Endothelial cell of umbilical vein (primary cell): ENCODE measurements at regions not wholly inside any gene's neighbourhood (a gene's known extent, or its start where the extent isn't known, plus 50 kb on each side); places are given as distances from the start of the nearest gene placed in this dataset.

ENCODE experiments used
- BruUV-seq: library from RNA; stranded (reverse); fragments of 400-500 nt; replicated peaks from 2 replicates; lab custom pipeline; 2021; lab: Mats Ljungman, UMichigan
- CTCF ChIA-PET: fragments of 300-600, 350-600 bp; sonication (Branson Sonifier 250); formaldehyde crosslinking; loops from one replicate; lab custom pipeline; 2021; ENCODE audit warnings: antibody characterized with exemption, inconsistent platforms; lab: Charles Lee
- POLR2A ChIA-PET: fragments of 300-600, 350-600 bp; sonication (Branson Sonifier 250); formaldehyde crosslinking; loops from one replicate; lab custom pipeline; 2021; ENCODE audit warnings: antibody characterized with exemption, inconsistent platforms; lab: Charles Lee
- DNase-seq: peaks from one replicate; pipeline ENCODE4 v3.0.0-alpha.2; 2011; ENCODE audit warnings: low read depth, low spot score
- FAIRE-seq: peaks from 2 replicates; lab custom pipeline; 2011; peaks lifted over from hg19 to GRCh38; lab: Jason Lieb, UNC
- H2AFZ ChIP-seq: 2 replicates; pipeline ENCODE4 v1.6.0; 2012; ENCODE audit warnings: low read depth, low read length, control low read depth, inconsistent platforms
- H3K27ac ChIP-seq: 2 replicates; pipeline ENCODE4 v1.5.1; 2011; ENCODE audit warnings: low read depth, mild to moderate bottlenecking, control low read depth, low read length, moderate library complexity; ENCODE audit not compliant: insufficient read depth
- H3K27me3 ChIP-seq, 2 experiments: 2 replicates each; pipeline versions ENCODE4 v1.6.0 to v1.6.1; 2011; ENCODE audit warnings: low read length in 2 of 2, mixed read lengths in 1 of 2; ENCODE audit not compliant: control insufficient read depth in 2 of 2, insufficient read depth in 2 of 2
- H3K36me3 ChIP-seq, 2 experiments: 2 replicates in 1 of 2; 3 replicates in 1 of 2; pipeline ENCODE4 v1.5.1; 2011; ENCODE audit warnings: low read length in 2 of 2, mild to moderate bottlenecking in 1 of 2, moderate library complexity in 1 of 2; ENCODE audit not compliant: control insufficient read depth in 2 of 2, insufficient read depth in 2 of 2; ENCODE audit errors: extremely low read depth in 1 of 2
- H3K4me1 ChIP-seq: 3 replicates; pipeline ENCODE4 v1.5.1; 2011; ENCODE audit warnings: mild to moderate bottlenecking, low read length; ENCODE audit not compliant: control insufficient read depth, insufficient read depth; ENCODE audit errors: extremely low read depth
- H3K4me2 ChIP-seq: 2 replicates; pipeline ENCODE4 v1.6.1; 2011; ENCODE audit warnings: low read length, control low read depth, mixed read lengths; ENCODE audit not compliant: insufficient read depth
- H3K4me3 ChIP-seq, 3 experiments: fragments of 200-600 bp in 1 of 3; sonication (generic), shearing (Covaris generic) in 1 of 3; replicated peaks in 1 of 3; 2 replicates each; pipeline ENCODE4 v1.5.1; 2011 to 2016; ENCODE audit warnings: control low read depth in 3 of 3, low read length in 3 of 3, mild to moderate bottlenecking in 2 of 3, inconsistent platforms in 1 of 3, low read depth in 1 of 3, moderate library complexity in 1 of 3; ENCODE audit not compliant: insufficient read depth in 1 of 3
- H3K79me2 ChIP-seq: 2 replicates; pipeline ENCODE4 v1.6.0; 2012; ENCODE audit warnings: low read length, inconsistent platforms; ENCODE audit not compliant: control insufficient read depth, insufficient read depth
- H3K9ac ChIP-seq: replicated peaks from 2 replicates; pipeline ENCODE3; 2011; ENCODE audit warnings: low read length, control low read depth; ENCODE audit not compliant: insufficient read depth; ENCODE audit errors: extremely low read depth
- H3K9me1 ChIP-seq: replicated peaks from 3 replicates; pipeline ENCODE4 v1.6.0; 2011; ENCODE audit warnings: mild to moderate bottlenecking, low read length; ENCODE audit not compliant: control insufficient read depth, insufficient read depth; ENCODE audit errors: extremely low read depth
- H3K9me3 ChIP-seq: replicated peaks from 2 replicates; pipeline ENCODE4 v1.5.1; 2012; ENCODE audit warnings: low read length, inconsistent platforms; ENCODE audit not compliant: control insufficient read depth, insufficient read depth
- H4K20me1 ChIP-seq: replicated peaks from 2 replicates; pipeline ENCODE3; 2011; ENCODE audit warnings: mild to moderate bottlenecking, low read length; ENCODE audit not compliant: control insufficient read depth, insufficient read depth; ENCODE audit errors: extremely low read depth
- EZH2 ChIP-seq: IDR thresholded peaks from 2 replicates; pipeline ENCODE4 v1.6.1; 2012; ENCODE audit warnings: borderline replicate concordance, low read depth, mild to moderate bottlenecking, moderate library complexity, low read length, inconsistent platforms; ENCODE audit not compliant: severe bottlenecking
- FOS ChIP-seq: IDR thresholded peaks from 2 replicates; pipeline ENCODE4 v1.6.1; 2011; ENCODE audit warnings: mild to moderate bottlenecking, low read length, moderate library complexity, borderline replicate concordance; ENCODE audit not compliant: insufficient read depth
- GATA2 ChIP-seq: IDR thresholded peaks from 2 replicates; pipeline ENCODE4 v1.7.0; 2011; ENCODE audit warnings: low read depth, mild to moderate bottlenecking, moderate library complexity, mixed read lengths, low read length; ENCODE audit not compliant: insufficient read length, insufficient read depth
- JUN ChIP-seq: IDR thresholded peaks from 2 replicates; pipeline ENCODE4 v1.6.1; 2011; ENCODE audit warnings: borderline replicate concordance, low read depth; ENCODE audit not compliant: insufficient read length, insufficient read depth
- MYC ChIP-seq: IDR thresholded peaks from one replicate; pipeline ENCODE4 v1.6.1; 2011; ENCODE audit warnings: mild to moderate bottlenecking, low read depth, low read length
- POLR2A ChIP-seq: IDR thresholded peaks from 2 replicates; pipeline ENCODE4 v1.6.1; 2012; ENCODE audit warnings: low read depth, mild to moderate bottlenecking, control low read depth, low read length
- POLR2AphosphoS5 ChIP-seq: IDR thresholded peaks from 2 replicates; pipeline ENCODE4 v1.6.1; 2012; ENCODE audit warnings: low read depth, mild to moderate bottlenecking, control low read depth, low read length, moderate library complexity; ENCODE audit not compliant: insufficient read depth
- dilution Hi-C: fragments of 300-500 bp; cut with MboI; formaldehyde crosslinking; loops from one replicate; pipeline ENCODE4 v1.15.0; 2019; ENCODE audit warnings: low sequenced_read_pairs; ENCODE audit not compliant: extremely low pct_ligation_motif_present
- intact Hi-C: fragments of 100-400 bp; cut with micrococcal nuclease; formaldehyde crosslinking; loops from one replicate; pipeline ENCODE4 v1.10.0; 2022
- TF ChIP-seq, protein P1 (sequence below), 2 donors: IDR thresholded peaks; 1 replicate in 1 of 2; 2 replicates in 1 of 2; pipeline ENCODE4 v1.5.1; 2011; ENCODE audit warnings: low read length in 2 of 2, mild to moderate bottlenecking in 2 of 2, moderate library complexity in 2 of 2, control low read depth in 1 of 2, inconsistent platforms in 1 of 2, low read depth in 1 of 2; ENCODE audit not compliant: insufficient read depth in 1 of 2; ENCODE audit errors: extremely low read depth in 1 of 2
- TF ChIP-seq, protein P2 (sequence below): IDR thresholded peaks from 2 replicates; pipeline ENCODE4 v1.6.1; 2011; ENCODE audit not compliant: insufficient read depth, insufficient read length

- Histone ChIP-seq H3K27me3 (no peaks in the 10 kb centered on the region), H3K9me1 (no peaks in the 10 kb centered on the region), H4K20me1 (no peaks in the 10 kb centered on the region), H3K9ac (no peak overlapping the region), H3K4me3 (no peak overlapping the region), H3K4me2 (no peak overlapping the region), H3K4me1 (no peaks in the 10 kb centered on the region), H3K36me3 (no peaks in the 10 kb centered on the region), H3K27ac (no peak overlapping the region), H3K79me2 (no peaks in the 10 kb centered on the region), H2AFZ (no peak overlapping the region), H3K9me3 (peaks cover 2% of the 10 kb centered on the region)
- dilution Hi-C loops (no loop called here), intact Hi-C loops (no loop called here)
- BruUV-seq: no TSS peak
- DNase-seq: no peak
- ChIA-PET CTCF (no interaction called here), POLR2A (no interaction called here)
- TF ChIP-seq POLR2AphosphoS5: no peak
- no peak for FAIRE-seq
These were observed 321.4 kb downstream of the AJAP1 start for GRCh38 chr1:4975856-4976255.

DNA sequence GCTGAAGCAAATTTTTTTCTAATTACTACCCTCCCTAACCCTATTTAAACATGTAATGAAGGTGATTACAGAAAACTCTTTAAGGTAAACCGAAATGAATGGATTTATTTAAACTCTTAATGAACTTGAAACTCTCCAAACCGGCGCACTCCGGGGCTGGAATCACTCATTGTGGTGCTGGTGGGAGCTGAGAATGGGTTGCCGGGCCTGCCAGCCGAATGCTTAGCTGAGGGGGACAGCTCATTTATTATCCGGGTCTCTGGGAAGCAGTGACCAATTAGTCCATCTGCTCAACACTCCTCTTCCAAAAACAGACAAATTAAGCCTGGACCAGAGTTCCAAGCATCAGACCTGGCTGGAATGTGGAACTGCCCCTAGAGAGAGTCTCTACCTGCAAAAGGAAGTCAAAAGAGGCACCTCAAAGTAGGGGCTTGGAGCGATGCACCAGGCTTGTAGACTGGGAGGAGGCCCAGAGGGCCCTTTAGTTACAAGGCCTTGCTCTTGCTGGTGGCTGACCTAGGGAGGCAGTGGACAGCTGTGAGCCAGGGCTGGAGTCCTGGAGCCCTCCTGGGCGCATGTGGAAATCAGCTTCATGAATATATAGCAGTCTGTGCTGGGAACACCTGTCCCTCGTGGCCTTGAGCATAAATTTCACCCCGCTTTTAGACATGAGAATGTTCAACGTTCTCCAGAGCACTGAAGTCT lies 320.7 kb downstream of the AJAP1 start:
- Histone ChIP-seq H4K20me1 (no peaks in the 10 kb centered on the region), H3K4me2 (no peak overlapping the region), H3K4me1 (no peaks in the 10 kb centered on the region), H3K27me3 (no peaks in the 10 kb centered on the region), H3K9ac (no peak overlapping the region), H3K9me3 (peaks cover 2% of the 10 kb centered on the region), H2AFZ (no peak overlapping the region), H3K27ac (no peak overlapping the region), H3K79me2 (no peaks in the 10 kb centered on the region), H3K36me3 (no peaks in the 10 kb centered on the region), H3K4me3 (no peak overlapping the region), H3K9me1 (no peaks in the 10 kb centered on the region)
- ChIA-PET CTCF (no interaction called here), POLR2A (no interaction called here)
- intact Hi-C loops: no loop called here
- BruUV-seq: no TSS peak
- FAIRE-seq: no peak
- DNase-seq: no peak
- TF ChIP-seq EZH2 (no peak), POLR2A (no peak), MYC (no peak), GATA2 (no peak), POLR2AphosphoS5 (no peak), FOS (no peak), JUN (no peak)
- TF ChIP-seq, protein P1, sequence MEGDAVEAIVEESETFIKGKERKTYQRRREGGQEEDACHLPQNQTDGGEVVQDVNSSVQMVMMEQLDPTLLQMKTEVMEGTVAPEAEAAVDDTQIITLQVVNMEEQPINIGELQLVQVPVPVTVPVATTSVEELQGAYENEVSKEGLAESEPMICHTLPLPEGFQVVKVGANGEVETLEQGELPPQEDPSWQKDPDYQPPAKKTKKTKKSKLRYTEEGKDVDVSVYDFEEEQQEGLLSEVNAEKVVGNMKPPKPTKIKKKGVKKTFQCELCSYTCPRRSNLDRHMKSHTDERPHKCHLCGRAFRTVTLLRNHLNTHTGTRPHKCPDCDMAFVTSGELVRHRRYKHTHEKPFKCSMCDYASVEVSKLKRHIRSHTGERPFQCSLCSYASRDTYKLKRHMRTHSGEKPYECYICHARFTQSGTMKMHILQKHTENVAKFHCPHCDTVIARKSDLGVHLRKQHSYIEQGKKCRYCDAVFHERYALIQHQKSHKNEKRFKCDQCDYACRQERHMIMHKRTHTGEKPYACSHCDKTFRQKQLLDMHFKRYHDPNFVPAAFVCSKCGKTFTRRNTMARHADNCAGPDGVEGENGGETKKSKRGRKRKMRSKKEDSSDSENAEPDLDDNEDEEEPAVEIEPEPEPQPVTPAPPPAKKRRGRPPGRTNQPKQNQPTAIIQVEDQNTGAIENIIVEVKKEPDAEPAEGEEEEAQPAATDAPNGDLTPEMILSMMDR (IDR thresholded peaks at IDR 0.05; ENCODE audit: extremely low read depth in 1 of 2, insufficient read depth in 1 of 2, low read depth in 1 of 2, low read length in 2 of 2): no peak
- TF ChIP-seq, protein P2, sequence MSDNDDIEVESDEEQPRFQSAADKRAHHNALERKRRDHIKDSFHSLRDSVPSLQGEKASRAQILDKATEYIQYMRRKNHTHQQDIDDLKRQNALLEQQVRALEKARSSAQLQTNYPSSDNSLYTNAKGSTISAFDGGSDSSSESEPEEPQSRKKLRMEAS: no peak
- dilution Hi-C loops: no loop called here
